Astrocyte (in vitro differentiated cells and primary cell): ENCODE measurements at regions not wholly inside any gene's neighbourhood (a gene's known extent, or its start where the extent isn't known, plus 50 kb on each side); places are given as distances from the start of the nearest gene placed in this dataset.

ENCODE experiments used
- DNase-seq: peaks from one replicate; pipeline ENCODE4 v3.0.0-alpha.2; 2010; ENCODE audit warnings: low read depth
- FAIRE-seq: peaks from 2 replicates; lab custom pipeline; 2011; peaks lifted over from hg19 to GRCh38; lab: Jason Lieb, UNC
- H2AFZ ChIP-seq: 2 replicates; pipeline ENCODE4 v1.6.0; 2012; ENCODE audit warnings: low read depth, low read length, inconsistent platforms
- H3K27ac ChIP-seq: 2 replicates; pipeline ENCODE4 v1.5.1; 2011; ENCODE audit warnings: low read depth, low read length, inconsistent platforms
- H3K27me3 ChIP-seq: 2 replicates; pipeline ENCODE4 v1.6.0; 2011; ENCODE audit warnings: low read length, inconsistent platforms; ENCODE audit not compliant: insufficient read depth
- H3K36me3 ChIP-seq: 2 replicates; pipeline ENCODE4 v1.5.1; 2011; ENCODE audit warnings: low read length, inconsistent platforms; ENCODE audit not compliant: insufficient read depth
- H3K4me1 ChIP-seq: 2 replicates; pipeline ENCODE4 v1.5.1; 2011; ENCODE audit warnings: low read length, inconsistent platforms; ENCODE audit not compliant: insufficient read depth
- H3K4me2 ChIP-seq: 2 replicates; pipeline ENCODE4 v1.6.0; 2012; ENCODE audit warnings: low read length, inconsistent platforms
- H3K4me3 ChIP-seq: 2 replicates; pipeline ENCODE4 v1.5.1; 2011; ENCODE audit warnings: low read depth, mild to moderate bottlenecking, low read length, inconsistent platforms; ENCODE audit not compliant: insufficient read depth
- H3K79me2 ChIP-seq: 2 replicates; pipeline ENCODE4 v1.6.0; 2012; ENCODE audit warnings: mild to moderate bottlenecking, low read length, inconsistent platforms; ENCODE audit not compliant: insufficient read depth
- H3K9ac ChIP-seq: 2 replicates; pipeline ENCODE4 v1.6.0; 2012; ENCODE audit warnings: mild to moderate bottlenecking, low read length, inconsistent platforms
- H3K9me3 ChIP-seq: 2 replicates; pipeline ENCODE4 v1.5.1; 2012; ENCODE audit warnings: low read depth, mild to moderate bottlenecking, low read length, inconsistent platforms; ENCODE audit not compliant: insufficient read depth
- H4K20me1 ChIP-seq: 2 replicates; pipeline ENCODE4 v1.6.0; 2012; ENCODE audit warnings: low read length, inconsistent platforms; ENCODE audit not compliant: insufficient read depth
- H3K27ac Mint-ChIP-seq: one replicate; pipeline ENCODE4 v1.8.0; 2021; ENCODE audit warnings: mild to moderate bottlenecking, mixed read lengths; ENCODE audit not compliant: unreplicated experiment
- H3K27me3 Mint-ChIP-seq: one replicate; pipeline ENCODE4 v1.8.0; 2021; ENCODE audit warnings: low read depth, mixed read lengths; ENCODE audit not compliant: unreplicated experiment
- H3K36me3 Mint-ChIP-seq: one replicate; pipeline ENCODE4 v1.8.0; 2021; ENCODE audit warnings: low read depth, mixed read lengths; ENCODE audit not compliant: unreplicated experiment
- H3K4me1 Mint-ChIP-seq: one replicate; pipeline ENCODE4 v1.8.0; 2021; ENCODE audit warnings: low read depth, mixed read lengths; ENCODE audit not compliant: unreplicated experiment
- H3K4me3 Mint-ChIP-seq: one replicate; pipeline ENCODE4 v1.8.0; 2021; ENCODE audit warnings: mild to moderate bottlenecking, moderate library complexity, mixed read lengths; ENCODE audit not compliant: unreplicated experiment
- H3K9me3 Mint-ChIP-seq: one replicate; pipeline ENCODE4 v1.8.0; 2021; ENCODE audit warnings: mild to moderate bottlenecking, mixed read lengths; ENCODE audit not compliant: unreplicated experiment
- EZH2 ChIP-seq: IDR thresholded peaks from 2 replicates; pipeline ENCODE4 v1.6.1; 2012; ENCODE audit warnings: mild to moderate bottlenecking, low read length, inconsistent platforms; ENCODE audit not compliant: insufficient read depth
- TF ChIP-seq, protein P1 (sequence below): IDR thresholded peaks from 2 replicates; pipeline ENCODE4 v1.5.1; 2011; ENCODE audit warnings: low read depth, mild to moderate bottlenecking, inconsistent platforms, low read length, moderate library complexity; ENCODE audit not compliant: insufficient read depth

DNA sequence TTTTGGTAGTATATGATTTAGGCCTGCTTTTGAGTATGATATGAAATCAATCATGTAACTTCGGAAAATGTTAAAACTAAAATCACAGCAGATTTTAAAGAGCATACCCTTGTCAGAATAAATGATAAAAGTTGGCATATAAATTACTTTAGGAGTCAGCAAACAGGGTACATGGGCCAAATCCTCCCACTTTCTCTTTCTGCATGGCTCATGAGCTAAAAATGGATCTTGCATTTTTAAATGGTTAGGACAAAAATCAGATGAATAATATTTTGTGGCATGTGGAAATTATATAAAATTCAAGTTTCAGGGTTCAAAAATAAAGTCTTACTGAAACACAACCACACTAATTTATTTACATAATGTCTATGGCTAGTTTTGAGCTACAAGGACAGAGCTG lies 214.9 kb downstream of the GASK1B start:
- Histone ChIP-seq H3K9me3 (no peaks in the 10 kb centered on the region), H3K4me1 (no peaks in the 10 kb centered on the region), H4K20me1 (no peaks in the 10 kb centered on the region)

DNA sequence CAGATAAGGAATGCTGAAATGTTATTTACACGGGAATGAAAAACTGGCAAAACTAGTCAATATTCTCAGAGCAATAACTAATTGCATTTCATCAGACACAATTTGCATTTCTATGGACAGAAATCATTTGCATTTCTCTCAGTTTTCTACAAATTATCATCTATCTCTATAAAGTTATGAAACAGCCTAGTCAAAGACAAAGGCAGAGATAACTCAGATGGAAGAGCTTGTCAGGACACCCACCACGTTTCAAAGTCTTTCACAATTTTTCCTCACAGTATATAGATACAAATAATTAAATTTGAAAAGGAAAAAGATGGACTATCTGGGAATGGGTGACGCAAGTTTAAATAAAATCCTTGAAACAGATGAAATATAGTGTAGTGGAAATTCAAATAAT lies 230.8 kb downstream of the GASK1B start:
- no peak overlapping the region for H3K4me2 ChIP-seq
- no peak overlapping the region for H3K27ac ChIP-seq
- H3K27me3 Mint-ChIP-seq: no peaks in the 10 kb centered on the region
- no peaks in the 10 kb centered on the region for H3K4me1 Mint-ChIP-seq
- no peaks in the 10 kb centered on the region for H4K20me1 ChIP-seq
- no peaks in the 10 kb centered on the region for H3K36me3 ChIP-seq
- H3K9me3 ChIP-seq: no peaks in the 10 kb centered on the region
- no peak overlapping the region for H3K27ac Mint-ChIP-seq
- H3K36me3 Mint-ChIP-seq: no peaks in the 10 kb centered on the region
- no peak overlapping the region for H3K4me3 Mint-ChIP-seq
- H3K79me2 ChIP-seq: no peaks in the 10 kb centered on the region
- no peak overlapping the region for H3K9ac ChIP-seq
- H3K4me1 ChIP-seq: no peaks in the 10 kb centered on the region
- H3K27me3 ChIP-seq: no peaks in the 10 kb centered on the region
- DNase-seq (no peak), FAIRE-seq (no peak)
- no peak for TF ChIP-seq EZH2
- TF ChIP-seq, protein P1, sequence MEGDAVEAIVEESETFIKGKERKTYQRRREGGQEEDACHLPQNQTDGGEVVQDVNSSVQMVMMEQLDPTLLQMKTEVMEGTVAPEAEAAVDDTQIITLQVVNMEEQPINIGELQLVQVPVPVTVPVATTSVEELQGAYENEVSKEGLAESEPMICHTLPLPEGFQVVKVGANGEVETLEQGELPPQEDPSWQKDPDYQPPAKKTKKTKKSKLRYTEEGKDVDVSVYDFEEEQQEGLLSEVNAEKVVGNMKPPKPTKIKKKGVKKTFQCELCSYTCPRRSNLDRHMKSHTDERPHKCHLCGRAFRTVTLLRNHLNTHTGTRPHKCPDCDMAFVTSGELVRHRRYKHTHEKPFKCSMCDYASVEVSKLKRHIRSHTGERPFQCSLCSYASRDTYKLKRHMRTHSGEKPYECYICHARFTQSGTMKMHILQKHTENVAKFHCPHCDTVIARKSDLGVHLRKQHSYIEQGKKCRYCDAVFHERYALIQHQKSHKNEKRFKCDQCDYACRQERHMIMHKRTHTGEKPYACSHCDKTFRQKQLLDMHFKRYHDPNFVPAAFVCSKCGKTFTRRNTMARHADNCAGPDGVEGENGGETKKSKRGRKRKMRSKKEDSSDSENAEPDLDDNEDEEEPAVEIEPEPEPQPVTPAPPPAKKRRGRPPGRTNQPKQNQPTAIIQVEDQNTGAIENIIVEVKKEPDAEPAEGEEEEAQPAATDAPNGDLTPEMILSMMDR: no peak
- no peak overlapping the region for H3K4me3 ChIP-seq
- H3K9me3 Mint-ChIP-seq: no peaks in the 10 kb centered on the region
- H2AFZ ChIP-seq: no peak overlapping the region

More for the DNA sequence above, 214.9 kb downstream of the GASK1B start:
- H3K27ac Mint-ChIP-seq: no peak overlapping the region
- no peaks in the 10 kb centered on the region for H3K4me1 Mint-ChIP-seq
- H3K9me3 Mint-ChIP-seq: peaks cover 3% of the 10 kb centered on the region
- Histone ChIP-seq H3K79me2 (no peaks in the 10 kb centered on the region), H3K9ac (no peak overlapping the region), H2AFZ (no peak overlapping the region), H3K27me3 (no peaks in the 10 kb centered on the region), H3K4me3 (no peak overlapping the region), H3K4me2 (no peak overlapping the region), H3K36me3 (no peaks in the 10 kb centered on the region), H3K27ac (no peak overlapping the region)
- no peaks in the 10 kb centered on the region for H3K36me3 Mint-ChIP-seq
- FAIRE-seq: no peak
- DNase-seq: peak; percentile 9
- H3K4me3 Mint-ChIP-seq: no peak overlapping the region
- TF ChIP-seq, protein P1: no peak
- TF ChIP-seq EZH2: no peak
- no peaks in the 10 kb centered on the region for H3K27me3 Mint-ChIP-seq

DNA sequence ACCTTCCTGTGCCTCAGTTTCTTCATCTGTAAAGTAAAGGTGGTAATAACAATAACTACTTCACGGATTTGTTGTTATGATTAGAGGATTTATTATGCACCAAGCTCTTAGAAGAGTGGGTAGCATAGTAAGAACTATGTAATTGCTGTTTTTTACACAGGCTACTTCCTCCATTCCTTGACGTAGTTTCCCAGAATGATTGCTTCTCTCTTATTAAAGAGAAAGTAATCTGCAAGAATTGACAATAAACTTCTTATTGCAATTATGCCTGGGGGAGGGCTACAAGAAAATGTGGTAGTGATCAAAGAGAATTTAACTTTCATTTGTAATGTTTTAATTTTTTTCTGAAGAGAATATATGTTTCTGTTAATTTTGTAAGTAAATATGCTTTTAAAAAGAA lies 238.7 kb downstream of the GASK1B start:
- Mint-ChIP-seq H3K4me3 (no peak overlapping the region), H3K36me3 (no peaks in the 10 kb centered on the region), H3K4me1 (no peaks in the 10 kb centered on the region), H3K27ac (no peak overlapping the region), H3K9me3 (no peaks in the 10 kb centered on the region), H3K27me3 (peaks cover 4% of the 10 kb centered on the region)
- no peak overlapping the region for H3K27ac ChIP-seq
- no peak for FAIRE-seq
- H3K4me2 ChIP-seq: no peak overlapping the region
- no peaks in the 10 kb centered on the region for H3K36me3 ChIP-seq
- no peaks in the 10 kb centered on the region for H3K27me3 ChIP-seq
- TF ChIP-seq, protein P1: no peak
- TF ChIP-seq EZH2: no peak
- H3K4me1 ChIP-seq: no peaks in the 10 kb centered on the region
- no peaks in the 10 kb centered on the region for H3K9me3 ChIP-seq
- no peak overlapping the region for H3K9ac ChIP-seq
- no peaks in the 10 kb centered on the region for H3K79me2 ChIP-seq
- H2AFZ ChIP-seq: no peak overlapping the region
- no peaks in the 10 kb centered on the region for H4K20me1 ChIP-seq
- H3K4me3 ChIP-seq: no peak overlapping the region
- DNase-seq: no peak
